CD4-positive, alpha-beta T cell treated with Interleukin-4 for 1 hour (primary cell): ENCODE measurements at regions not wholly inside any gene's neighbourhood (a gene's known extent, or its start where the extent isn't known, plus 50 kb on each side); places are given as distances from the start of the nearest gene placed in this dataset.
"Not testable (repeated sequence)": the region's sequence is repeated elsewhere in the genome, so short reads cannot be mapped to it uniquely, and the experiment has no call there.

ENCODE experiments used
- DNase-seq, 2 donors: peaks; one replicate each; pipeline ENCODE4 v3.0.0-alpha.2; 2020 to 2022

- no peak for DNase-seq
These were observed 94.4 kb upstream of the TNFSF4 start for GRCh38 chr1:173301507-173301906.

- DNase-seq: no peak
These were observed 95.2 kb upstream of the TNFSF4 start for GRCh38 chr1:173302366-173302765.

GRCh38 chr1:173302890-173303829, 96.0 kb upstream of the TNFSF4 start:
- no peak for DNase-seq

- DNase-seq: no peak
These were observed 96.9 kb upstream of the TNFSF4 start for GRCh38 chr1:173303984-173304383.

- DNase-seq: no peak
These were observed 97.5 kb upstream of the TNFSF4 start for GRCh38 chr1:173304529-173305227.

GRCh38 chr1:173307845-173308244, 100.7 kb upstream of the TNFSF4 start:
- no peak for DNase-seq

- DNase-seq: no peak
These were observed 107.5 kb upstream of the TNFSF4 start for GRCh38 chr1:173314656-173315055.

GRCh38 chr1:173315296-173315695, 108.2 kb upstream of the TNFSF4 start:
- no peak for DNase-seq

- DNase-seq: no peak
These were observed 111.7 kb upstream of the TNFSF4 start for GRCh38 chr1:173318788-173319187.

- DNase-seq: not testable (repeated sequence)
These were observed 117.2 kb upstream of the TNFSF4 start for GRCh38 chr1:173324352-173324751.

- not testable (repeated sequence) for DNase-seq
These were observed 120.9 kb upstream of the TNFSF4 start for GRCh38 chr1:173327987-173328386.

- no peak for DNase-seq
These were observed 121.8 kb upstream of the TNFSF4 start for GRCh38 chr1:173328961-173329360.

- DNase-seq: no peak
These were observed 122.6 kb upstream of the TNFSF4 start for GRCh38 chr1:173329726-173330125.

GRCh38 chr1:173330149-173330951, 123.2 kb upstream of the TNFSF4 start:
- no peak for DNase-seq

- DNase-seq: peak in 1 of 2 donors; percentile 13
These were observed 123.9 kb upstream of the TNFSF4 start for GRCh38 chr1:173330952-173331548.

GRCh38 chr1:173332026-173332425, 124.9 kb upstream of the TNFSF4 start:
- DNase-seq: no peak

GRCh38 chr1:173333581-173333980, 126.5 kb upstream of the TNFSF4 start:
- DNase-seq: no peak

GRCh38 chr1:173337126-173337525, 130.0 kb upstream of the TNFSF4 start:
- no peak for DNase-seq

- no peak for DNase-seq
These were observed 134.2 kb upstream of the TNFSF4 start for GRCh38 chr1:173341307-173341706.

- no peak for DNase-seq
These were observed 134.8 kb upstream of the TNFSF4 start for GRCh38 chr1:173341971-173342370.

GRCh38 chr1:173342736-173343135, 134.4 kb upstream of the PRDX6 start:
- no peak for DNase-seq

GRCh38 chr1:173344034-173344743, 132.9 kb upstream of the PRDX6 start:
- DNase-seq: no peak
